Caki2 (cell line): ENCODE measurements at regions not wholly inside any gene's neighbourhood (a gene's known extent, or its start where the extent isn't known, plus 50 kb on each side); places are given as distances from the start of the nearest gene placed in this dataset.

Source experiments
- DNase-seq: peaks from one replicate; pipeline ENCODE4 v3.0.0-alpha.2; 2015; ENCODE audit warnings: low read depth
- in situ Hi-C: cut with HindIII; loops from 2 replicates; pipeline ENCODE4 v1.10.0; 2016; ENCODE audit warnings: low sequenced_read_pairs, low pct_unique_long_range_greater_than_20kb, mixed read lengths

DNA sequence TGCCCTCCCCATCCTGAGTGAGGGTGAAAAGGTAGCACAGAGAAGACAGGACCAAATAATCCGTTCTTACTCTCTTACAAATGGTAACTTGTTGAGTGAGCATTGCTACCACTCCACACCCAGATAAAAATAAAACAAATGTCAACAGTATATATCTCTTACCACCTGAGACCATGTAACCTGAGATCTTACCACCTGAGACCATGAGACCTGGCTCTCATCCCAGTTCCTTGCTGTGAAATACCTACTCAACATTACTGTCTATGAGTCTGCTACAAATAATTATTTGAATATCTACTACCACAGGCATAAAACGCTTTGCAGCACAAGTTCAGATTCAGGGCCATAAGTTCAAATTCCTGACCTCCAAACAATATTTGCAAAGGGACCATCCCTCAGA lies 234.7 kb downstream of the C1D start:
- in situ Hi-C loops, result no loop called here
- DNase-seq, result no peak

DNA sequence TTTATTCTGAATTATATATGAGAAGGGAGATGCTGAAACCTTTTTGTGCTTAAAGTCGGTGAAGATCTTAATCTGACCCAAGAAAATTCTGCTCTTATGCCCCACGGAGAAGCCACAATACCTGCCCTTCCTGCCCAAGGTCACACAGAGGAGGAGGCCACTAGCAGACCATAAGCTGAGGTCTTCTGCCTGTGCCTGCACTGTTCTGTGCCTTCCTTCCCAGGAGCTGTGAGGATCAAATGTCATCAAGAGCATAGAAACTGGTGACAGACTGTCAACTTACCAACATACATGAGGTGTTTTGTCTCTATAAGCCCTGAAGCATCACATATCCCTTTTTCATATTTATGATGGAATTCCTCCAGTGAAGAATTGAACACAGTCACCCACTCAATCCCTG lies 233.3 kb downstream of the C1D start:
- in situ Hi-C loops, result no loop called here
- no peak for DNase-seq

DNA sequence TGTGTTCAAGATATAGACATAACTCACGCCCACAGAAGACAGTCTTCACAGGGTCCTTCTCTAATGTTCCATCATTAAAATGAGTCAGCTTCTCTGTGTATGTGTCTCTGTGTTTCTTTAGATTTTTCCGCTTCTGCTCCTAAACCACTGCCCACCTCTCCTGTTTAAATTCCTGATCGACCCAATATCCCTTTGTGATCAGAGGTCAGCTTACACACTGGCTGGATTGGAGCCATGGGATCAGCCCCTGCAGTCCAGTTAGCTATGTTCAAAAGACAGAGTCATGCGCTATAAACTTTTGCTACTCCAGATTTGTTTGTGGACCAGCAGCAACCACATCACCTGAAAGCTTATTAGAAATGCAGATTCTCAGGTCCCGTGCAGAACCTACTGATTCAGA lies 229.2 kb downstream of the C1D start:
- in situ Hi-C loops, result no loop called here
- no peak for DNase-seq

GRCh38 chr2:67834482-67834881 lies 228.3 kb downstream of the C1D start:
- in situ Hi-C loops, result no loop called here
- DNase-seq, result no peak

GRCh38 chr2:67835266-67835665 lies 227.5 kb downstream of the C1D start:
- in situ Hi-C loops, result no loop called here
- no peak for DNase-seq

DNA sequence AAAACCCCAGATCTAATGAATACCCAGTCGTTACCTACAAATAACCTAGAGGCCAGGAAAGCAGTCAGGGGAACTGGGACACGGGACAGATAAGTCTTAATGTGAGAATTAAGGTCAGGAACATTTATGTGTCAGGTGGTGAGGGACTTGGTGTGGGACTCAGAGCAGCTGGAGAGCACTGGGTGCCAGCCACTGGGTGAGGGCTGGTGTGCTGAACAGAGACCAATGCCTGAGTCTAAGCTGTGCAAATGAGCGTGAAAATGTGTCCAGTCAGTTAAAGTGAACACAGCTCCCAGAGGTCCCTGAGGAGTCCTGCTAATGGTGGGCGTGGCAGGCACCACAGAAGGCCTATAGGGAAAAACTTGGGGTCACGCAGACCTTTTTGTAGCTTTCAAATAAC lies 225.9 kb downstream of the C1D start:
- no peak for DNase-seq
- in situ Hi-C loops, result no loop called here

- in situ Hi-C loops, result no loop called here
- DNase-seq, result no peak
Measured at GRCh38 chr2:67838205-67838604, 224.6 kb downstream of the C1D start.

GRCh38 chr2:67839242-67839641 lies 223.6 kb downstream of the C1D start:
- peak; percentile 20 for DNase-seq
- in situ Hi-C loops, result no loop called here

GRCh38 chr2:67839668-67840067 lies 223.1 kb downstream of the C1D start:
- in situ Hi-C loops, result no loop called here
- DNase-seq, result no peak

GRCh38 chr2:67840460-67841068 lies 222.2 kb downstream of the C1D start:
- in situ Hi-C loops, result no loop called here
- peak; percentile 41 for DNase-seq

GRCh38 chr2:67841711-67842110 lies 221.1 kb downstream of the C1D start:
- no peak for DNase-seq
- in situ Hi-C loops, result no loop called here

- DNase-seq, result no peak
- in situ Hi-C loops, result no loop called here
Measured at GRCh38 chr2:67842375-67842959, 220.3 kb downstream of the C1D start.

DNA sequence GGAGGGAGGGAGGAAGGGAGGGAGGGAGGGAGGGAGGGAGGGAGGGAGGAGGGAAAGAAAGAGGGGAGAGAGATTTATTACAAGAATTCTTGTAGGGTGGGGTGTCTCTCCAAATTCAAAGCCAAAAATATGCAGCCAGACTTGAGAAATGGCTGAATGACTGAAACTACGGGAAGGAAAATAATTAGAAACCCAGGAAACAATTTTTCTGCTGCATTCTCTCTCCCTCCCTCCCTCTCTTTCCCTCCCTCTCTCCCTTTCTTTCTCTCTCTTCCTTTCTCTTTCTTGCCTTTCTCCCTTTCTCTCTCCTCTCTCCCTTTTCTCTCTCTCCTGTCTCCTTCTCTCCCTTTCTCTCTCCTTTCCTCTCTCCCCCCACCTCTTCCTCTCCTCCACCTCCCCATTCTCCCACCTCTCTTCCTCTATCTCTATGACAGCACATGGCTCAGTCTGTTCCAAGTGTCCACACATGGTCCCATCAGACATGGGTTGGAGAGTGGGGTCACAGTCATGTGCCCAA lies 218.7 kb downstream of the C1D start:
- in situ Hi-C loops, result no loop called here
- no peak for DNase-seq

GRCh38 chr2:67845621-67846369 lies 217.0 kb downstream of the C1D start:
- in situ Hi-C loops, result no loop called here

DNA sequence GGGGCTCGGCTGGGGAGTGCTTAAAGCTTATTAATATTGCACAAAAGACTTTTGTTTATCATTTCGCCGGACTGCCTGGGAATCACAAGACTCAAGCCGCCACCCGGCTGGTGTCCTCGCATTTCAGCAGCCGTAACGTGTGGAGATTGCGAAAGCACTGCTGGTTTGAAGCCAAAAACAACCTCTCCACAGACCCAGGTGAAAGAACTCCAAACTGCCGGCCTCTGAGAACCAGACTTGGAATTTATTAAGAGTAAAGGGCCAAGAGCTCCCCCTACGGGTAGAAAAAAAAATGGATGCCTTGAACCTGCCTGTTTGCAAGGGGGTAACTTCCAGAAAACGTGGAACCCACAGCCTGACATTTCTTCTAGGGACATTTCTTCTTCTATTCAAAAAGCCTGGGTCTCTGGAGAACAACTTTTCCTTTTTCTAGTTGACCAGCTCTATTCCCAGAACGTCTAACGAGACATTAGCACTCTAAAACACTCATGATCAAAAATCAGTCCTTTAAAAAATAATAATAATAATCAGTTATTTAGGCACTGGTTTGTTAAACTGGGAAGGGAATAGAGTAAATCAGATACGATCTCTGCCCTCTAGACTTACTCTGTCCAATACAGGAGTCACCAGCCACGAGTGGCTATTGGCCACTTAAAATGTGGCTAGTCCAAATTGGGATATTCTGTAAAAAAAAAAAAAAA lies 216.3 kb downstream of the C1D start:
- DNase-seq, result peak; percentile 95
- in situ Hi-C loops, result no loop called here

More at GRCh38 chr2:67845621-67846369, 217.0 kb downstream of the C1D start:
- DNase-seq, result peak; percentile 30

DNA sequence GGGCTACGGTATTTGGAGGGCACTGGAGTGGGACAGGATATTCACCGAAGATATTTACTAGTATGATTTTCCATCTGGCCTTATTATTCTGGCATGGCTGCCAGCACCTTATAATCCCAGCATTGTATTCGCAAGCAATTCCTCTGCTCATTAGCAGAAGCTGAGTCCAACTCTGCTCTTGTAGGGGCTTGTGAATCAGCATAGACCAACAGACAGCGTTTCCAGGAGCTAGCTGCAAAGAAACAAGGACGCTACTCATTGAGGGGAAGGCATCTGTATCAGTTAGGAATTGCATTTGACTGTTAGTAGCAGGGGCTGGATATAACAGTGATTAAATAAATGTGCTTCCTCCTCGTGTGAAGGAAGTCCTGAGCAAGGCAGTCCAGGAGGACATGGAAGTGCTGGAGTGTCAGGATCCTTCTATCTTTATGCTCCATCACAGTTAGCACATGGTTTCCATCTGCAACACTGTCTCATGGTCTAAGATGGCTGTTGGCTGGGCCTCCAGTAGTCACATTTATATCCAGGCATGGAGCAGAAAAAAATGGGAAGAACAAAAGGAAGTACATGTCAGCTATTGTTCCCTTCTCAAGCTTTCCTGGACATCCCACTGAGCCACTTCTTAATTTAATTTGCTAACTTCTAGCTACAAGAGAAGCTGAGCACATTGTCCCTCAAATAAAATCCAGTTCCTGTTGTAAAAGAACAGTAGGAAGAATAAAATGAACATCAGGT lies 214.1 kb downstream of the C1D start:
- no peak for DNase-seq
- in situ Hi-C loops, result no loop called here

- no peak for DNase-seq
- in situ Hi-C loops, result no loop called here
Measured at GRCh38 chr2:67851016-67851415, 211.8 kb downstream of the C1D start.
